ENCODE measurements at regions not wholly inside any gene's neighbourhood (a gene's known extent, or its start where the extent isn't known, plus 50 kb on each side); places are given as distances from the start of the nearest gene placed in this dataset.

DNA sequence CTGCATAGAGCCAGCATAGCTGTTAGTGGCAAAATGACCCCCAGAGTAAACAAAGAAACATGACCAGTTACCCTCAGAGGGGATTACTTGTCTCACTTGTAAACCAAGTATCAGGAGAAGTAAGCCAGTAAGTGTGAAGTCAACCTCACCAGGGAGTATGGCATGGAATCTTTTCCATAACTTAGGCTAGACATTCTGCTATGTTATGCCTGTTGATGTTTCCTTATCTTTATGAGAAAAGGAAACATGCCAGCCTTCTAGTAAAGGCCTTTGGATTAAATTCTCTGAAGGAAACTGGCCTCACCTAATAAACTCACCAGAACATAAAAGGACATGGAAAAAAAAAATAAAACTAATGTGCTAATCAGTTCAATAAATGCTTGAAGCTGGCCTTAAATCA is 87.7 kb downstream of the SEM1 start:
- no peak for TF ChIP-seq EZH2 (IDR thresholded peaks at IDR 0.05; ENCODE audit: insufficient read depth, low read length)
- TF ChIP-seq, protein P1, sequence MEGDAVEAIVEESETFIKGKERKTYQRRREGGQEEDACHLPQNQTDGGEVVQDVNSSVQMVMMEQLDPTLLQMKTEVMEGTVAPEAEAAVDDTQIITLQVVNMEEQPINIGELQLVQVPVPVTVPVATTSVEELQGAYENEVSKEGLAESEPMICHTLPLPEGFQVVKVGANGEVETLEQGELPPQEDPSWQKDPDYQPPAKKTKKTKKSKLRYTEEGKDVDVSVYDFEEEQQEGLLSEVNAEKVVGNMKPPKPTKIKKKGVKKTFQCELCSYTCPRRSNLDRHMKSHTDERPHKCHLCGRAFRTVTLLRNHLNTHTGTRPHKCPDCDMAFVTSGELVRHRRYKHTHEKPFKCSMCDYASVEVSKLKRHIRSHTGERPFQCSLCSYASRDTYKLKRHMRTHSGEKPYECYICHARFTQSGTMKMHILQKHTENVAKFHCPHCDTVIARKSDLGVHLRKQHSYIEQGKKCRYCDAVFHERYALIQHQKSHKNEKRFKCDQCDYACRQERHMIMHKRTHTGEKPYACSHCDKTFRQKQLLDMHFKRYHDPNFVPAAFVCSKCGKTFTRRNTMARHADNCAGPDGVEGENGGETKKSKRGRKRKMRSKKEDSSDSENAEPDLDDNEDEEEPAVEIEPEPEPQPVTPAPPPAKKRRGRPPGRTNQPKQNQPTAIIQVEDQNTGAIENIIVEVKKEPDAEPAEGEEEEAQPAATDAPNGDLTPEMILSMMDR (IDR thresholded peaks at IDR 0.05; ENCODE audit: insufficient read depth, low read depth, low read length), result no peak
- no peaks in the 10 kb centered on the region for H3K4me1 Mint-ChIP-seq (ENCODE audit: low read depth, unreplicated experiment)
- DNase-seq (ENCODE audit: low read depth) (no peak), FAIRE-seq (no peak)
- H3K4me2 ChIP-seq (ENCODE audit: low read length), result no peak overlapping the region
- no peak overlapping the region for H3K27ac Mint-ChIP-seq (ENCODE audit: unreplicated experiment)
- no peaks in the 10 kb centered on the region for H3K9me3 ChIP-seq (ENCODE audit: insufficient read depth, low read depth, low read length)
- H3K27me3 Mint-ChIP-seq (ENCODE audit: low read depth, unreplicated experiment), result peaks cover 2% of the 10 kb centered on the region
- H3K9ac ChIP-seq (ENCODE audit: low read length), result no peak overlapping the region
- no peaks in the 10 kb centered on the region for H3K9me3 Mint-ChIP-seq (ENCODE audit: unreplicated experiment)
- no peaks in the 10 kb centered on the region for H4K20me1 ChIP-seq (ENCODE audit: insufficient read depth, low read length)
- no peak overlapping the region for H3K4me3 Mint-ChIP-seq (ENCODE audit: unreplicated experiment)
- no peak overlapping the region for H2AFZ ChIP-seq (ENCODE audit: low read depth, low read length)
- no peaks in the 10 kb centered on the region for H3K4me1 ChIP-seq (ENCODE audit: insufficient read depth, low read length)
- no peaks in the 10 kb centered on the region for H3K27me3 ChIP-seq (ENCODE audit: insufficient read depth, low read length)
- no peaks in the 10 kb centered on the region for H3K36me3 ChIP-seq (ENCODE audit: insufficient read depth, low read length)
- H3K36me3 Mint-ChIP-seq (ENCODE audit: low read depth, unreplicated experiment), result peaks cover 2% of the 10 kb centered on the region
- no peaks in the 10 kb centered on the region for H3K79me2 ChIP-seq (ENCODE audit: insufficient read depth, low read length)
- H3K27ac ChIP-seq (ENCODE audit: low read depth, low read length), result no peak overlapping the region
- H3K4me3 ChIP-seq (ENCODE audit: insufficient read depth, low read depth, low read length), result no peak overlapping the region

- no peak for FAIRE-seq
- no peaks in the 10 kb centered on the region for H3K4me1 Mint-ChIP-seq (ENCODE audit: low read depth, unreplicated experiment)
Measured at GRCh38 chr7:96614154-96614867, 95.3 kb downstream of the SEM1 start.

GRCh38 chr7:96612034-96612433 is 97.6 kb downstream of the SEM1 start:
- Mint-ChIP-seq H3K4me3 (ENCODE audit: unreplicated experiment) (no peak overlapping the region), H3K4me1 (ENCODE audit: low read depth, unreplicated experiment) (no peaks in the 10 kb centered on the region), H3K9me3 (ENCODE audit: unreplicated experiment) (peaks cover 2% of the 10 kb centered on the region), H3K27ac (ENCODE audit: unreplicated experiment) (no peak overlapping the region), H3K36me3 (ENCODE audit: low read depth, unreplicated experiment) (no peaks in the 10 kb centered on the region), H3K27me3 (ENCODE audit: low read depth, unreplicated experiment) (no peaks in the 10 kb centered on the region)
- TF ChIP-seq, protein P1 (IDR thresholded peaks at IDR 0.05; ENCODE audit: insufficient read depth, low read depth, low read length), result no peak
- TF ChIP-seq EZH2 (IDR thresholded peaks at IDR 0.05; ENCODE audit: insufficient read depth, low read length), result no peak
- H3K9me3 ChIP-seq (ENCODE audit: insufficient read depth, low read depth, low read length), result no peaks in the 10 kb centered on the region
- H3K79me2 ChIP-seq (ENCODE audit: insufficient read depth, low read length), result no peaks in the 10 kb centered on the region
- no peaks in the 10 kb centered on the region for H3K4me1 ChIP-seq (ENCODE audit: insufficient read depth, low read length)
- no peaks in the 10 kb centered on the region for H3K36me3 ChIP-seq (ENCODE audit: insufficient read depth, low read length)
- no peak overlapping the region for H3K4me3 ChIP-seq (ENCODE audit: insufficient read depth, low read depth, low read length)
- H3K27ac ChIP-seq (ENCODE audit: low read depth, low read length), result no peak overlapping the region
- no peaks in the 10 kb centered on the region for H4K20me1 ChIP-seq (ENCODE audit: insufficient read depth, low read length)
- no peaks in the 10 kb centered on the region for H3K27me3 ChIP-seq (ENCODE audit: insufficient read depth, low read length)
- no peak overlapping the region for H3K4me2 ChIP-seq (ENCODE audit: low read length)
- FAIRE-seq, result no peak
- no peak overlapping the region for H3K9ac ChIP-seq (ENCODE audit: low read length)
- no peak overlapping the region for H2AFZ ChIP-seq (ENCODE audit: low read depth, low read length)
- no peak for DNase-seq (ENCODE audit: low read depth)

More at GRCh38 chr7:96614154-96614867, 95.3 kb downstream of the SEM1 start:
- Histone ChIP-seq H3K4me2 (ENCODE audit: low read length) (no peak overlapping the region), H3K79me2 (ENCODE audit: insufficient read depth, low read length) (no peaks in the 10 kb centered on the region), H3K4me1 (ENCODE audit: insufficient read depth, low read length) (no peaks in the 10 kb centered on the region), H3K9me3 (ENCODE audit: insufficient read depth, low read depth, low read length) (no peaks in the 10 kb centered on the region), H3K36me3 (ENCODE audit: insufficient read depth, low read length) (no peaks in the 10 kb centered on the region), H2AFZ (ENCODE audit: low read depth, low read length) (no peak overlapping the region), H4K20me1 (ENCODE audit: insufficient read depth, low read length) (no peaks in the 10 kb centered on the region), H3K9ac (ENCODE audit: low read length) (no peak overlapping the region), H3K27ac (ENCODE audit: low read depth, low read length) (no peak overlapping the region), H3K27me3 (ENCODE audit: insufficient read depth, low read length) (no peaks in the 10 kb centered on the region), H3K4me3 (ENCODE audit: insufficient read depth, low read depth, low read length) (no peak overlapping the region)
- Mint-ChIP-seq H3K27me3 (ENCODE audit: low read depth, unreplicated experiment) (no peaks in the 10 kb centered on the region), H3K4me3 (ENCODE audit: unreplicated experiment) (no peak overlapping the region), H3K27ac (ENCODE audit: unreplicated experiment) (no peak overlapping the region), H3K9me3 (ENCODE audit: unreplicated experiment) (peaks cover 2% of the 10 kb centered on the region), H3K36me3 (ENCODE audit: low read depth, unreplicated experiment) (no peaks in the 10 kb centered on the region)
- DNase-seq (ENCODE audit: low read depth), result no peak
- TF ChIP-seq EZH2 (IDR thresholded peaks at IDR 0.05; ENCODE audit: insufficient read depth, low read length), result no peak
- TF ChIP-seq, protein P1 (IDR thresholded peaks at IDR 0.05; ENCODE audit: insufficient read depth, low read depth, low read length), result no peak

Measured in astrocyte (in vitro differentiated cells and primary cell).